Ishikawa (cell line): ENCODE measurements at regions not wholly inside any gene's neighbourhood (a gene's known extent, or its start where the extent isn't known, plus 50 kb on each side); places are given as distances from the start of the nearest gene placed in this dataset.

Source experiments
- CEBPB ChIP-seq: IDR thresholded peaks from 2 replicates; pipeline ENCODE4 v1.6.1; 2012
- CREB1 ChIP-seq: IDR thresholded peaks from 2 replicates; pipeline ENCODE4 v1.6.1; 2012; ENCODE audit warnings: low read depth
- EGR1 ChIP-seq: IDR thresholded peaks from 2 replicates; pipeline ENCODE4 v1.6.1; 2012
- EP300 ChIP-seq: IDR thresholded peaks from 2 replicates; pipeline ENCODE4 v1.6.1; 2012; ENCODE audit warnings: borderline replicate concordance
- FOXM1 ChIP-seq: IDR thresholded peaks from 2 replicates; pipeline ENCODE4 v1.6.1; 2012; ENCODE audit warnings: low read depth, borderline replicate concordance
- NFIC ChIP-seq: IDR thresholded peaks from 2 replicates; pipeline ENCODE4 v1.6.1; 2012
- RAD21 ChIP-seq: IDR thresholded peaks from 2 replicates; pipeline ENCODE4 v1.6.1; 2012; ENCODE audit warnings: low read depth
- REST ChIP-seq: IDR thresholded peaks from 2 replicates; pipeline ENCODE4 v1.6.1; 2012; ENCODE audit warnings: low read depth, mild to moderate bottlenecking
- TAF1 ChIP-seq: IDR thresholded peaks from 2 replicates; pipeline ENCODE4 v1.6.1; 2012; ENCODE audit warnings: low read depth, mild to moderate bottlenecking
- TCF12 ChIP-seq: IDR thresholded peaks from 2 replicates; pipeline ENCODE4 v1.6.1; 2012; ENCODE audit warnings: low read depth
- TEAD4 ChIP-seq: IDR thresholded peaks from 2 replicates; pipeline ENCODE4 v1.6.1; 2012
- YY1 ChIP-seq: IDR thresholded peaks from 2 replicates; pipeline ENCODE4 v1.6.1; 2012; ENCODE audit warnings: low read depth
- ZBTB7A ChIP-seq: IDR thresholded peaks from 2 replicates; pipeline ENCODE4 v1.6.1; 2012; ENCODE audit warnings: low read depth
- TF ChIP-seq, protein P1 (sequence below): IDR thresholded peaks from 2 replicates; pipeline ENCODE4 v1.6.1; 2012
- TF ChIP-seq, protein P2 (sequence below): IDR thresholded peaks from 2 replicates; pipeline ENCODE4 v1.6.1; 2012

DNA sequence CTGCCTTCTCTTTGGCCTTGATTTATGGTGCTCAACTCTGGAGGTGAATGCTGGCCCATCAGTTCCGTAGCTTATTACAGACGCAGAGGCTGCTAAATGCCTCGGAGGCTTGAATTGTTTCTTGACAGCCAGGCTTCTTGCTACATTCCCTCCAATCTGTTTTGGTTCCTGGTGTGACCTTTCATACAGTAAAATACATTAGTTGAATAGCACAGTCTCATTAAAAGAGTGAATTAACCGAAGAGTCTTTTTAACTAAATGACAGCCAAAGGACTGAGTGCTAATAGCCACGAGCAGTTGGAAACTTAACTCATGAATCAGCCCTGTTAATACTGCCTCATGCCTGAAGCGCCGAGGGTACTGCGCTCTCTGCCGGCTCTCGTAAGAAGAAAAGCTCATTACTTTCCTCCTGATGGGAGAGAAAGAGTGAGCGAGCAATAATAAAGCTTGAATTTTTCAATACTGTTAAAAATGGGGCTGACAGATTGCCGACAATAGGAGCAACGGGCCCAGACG lies 236.4 kb upstream of the GPR26 start:
- TF ChIP-seq, protein P1, sequence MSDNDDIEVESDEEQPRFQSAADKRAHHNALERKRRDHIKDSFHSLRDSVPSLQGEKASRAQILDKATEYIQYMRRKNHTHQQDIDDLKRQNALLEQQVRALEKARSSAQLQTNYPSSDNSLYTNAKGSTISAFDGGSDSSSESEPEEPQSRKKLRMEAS, result no peak
- no peak for TF ChIP-seq RAD21
- TF ChIP-seq, protein P2, sequence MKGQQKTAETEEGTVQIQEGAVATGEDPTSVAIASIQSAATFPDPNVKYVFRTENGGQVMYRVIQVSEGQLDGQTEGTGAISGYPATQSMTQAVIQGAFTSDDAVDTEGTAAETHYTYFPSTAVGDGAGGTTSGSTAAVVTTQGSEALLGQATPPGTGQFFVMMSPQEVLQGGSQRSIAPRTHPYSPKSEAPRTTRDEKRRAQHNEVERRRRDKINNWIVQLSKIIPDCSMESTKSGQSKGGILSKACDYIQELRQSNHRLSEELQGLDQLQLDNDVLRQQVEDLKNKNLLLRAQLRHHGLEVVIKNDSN, result no peak

DNA sequence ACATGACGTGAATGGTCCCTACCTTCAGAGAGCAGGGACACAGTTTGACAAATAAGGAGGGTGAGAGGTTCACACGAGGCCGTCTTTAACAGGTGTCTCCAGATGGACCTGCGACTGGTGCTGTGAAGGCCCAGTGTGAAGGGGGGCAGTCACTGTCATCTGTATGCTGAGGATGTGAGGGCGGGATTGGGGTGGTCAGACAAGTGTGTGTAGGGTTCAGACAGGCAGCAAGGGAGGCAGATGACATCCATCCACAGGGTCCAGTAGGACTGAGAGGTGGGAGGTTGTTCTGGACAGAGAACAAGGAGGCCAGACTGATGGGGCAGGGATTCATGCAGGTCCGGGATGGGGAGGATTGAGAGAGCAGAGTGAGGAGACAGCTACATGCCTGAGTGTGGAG lies 232.6 kb upstream of the GPR26 start:
- TF ChIP-seq EGR1 (no peak), FOXM1 (no peak), CEBPB (no peak), EP300 (no peak), RAD21 (no peak), ZBTB7A (no peak), NFIC (no peak), REST (no peak), TAF1 (no peak), TEAD4 (no peak), YY1 (no peak), TCF12 (no peak)
- TF ChIP-seq, protein P2, result no peak
- TF ChIP-seq, protein P1, result no peak

DNA sequence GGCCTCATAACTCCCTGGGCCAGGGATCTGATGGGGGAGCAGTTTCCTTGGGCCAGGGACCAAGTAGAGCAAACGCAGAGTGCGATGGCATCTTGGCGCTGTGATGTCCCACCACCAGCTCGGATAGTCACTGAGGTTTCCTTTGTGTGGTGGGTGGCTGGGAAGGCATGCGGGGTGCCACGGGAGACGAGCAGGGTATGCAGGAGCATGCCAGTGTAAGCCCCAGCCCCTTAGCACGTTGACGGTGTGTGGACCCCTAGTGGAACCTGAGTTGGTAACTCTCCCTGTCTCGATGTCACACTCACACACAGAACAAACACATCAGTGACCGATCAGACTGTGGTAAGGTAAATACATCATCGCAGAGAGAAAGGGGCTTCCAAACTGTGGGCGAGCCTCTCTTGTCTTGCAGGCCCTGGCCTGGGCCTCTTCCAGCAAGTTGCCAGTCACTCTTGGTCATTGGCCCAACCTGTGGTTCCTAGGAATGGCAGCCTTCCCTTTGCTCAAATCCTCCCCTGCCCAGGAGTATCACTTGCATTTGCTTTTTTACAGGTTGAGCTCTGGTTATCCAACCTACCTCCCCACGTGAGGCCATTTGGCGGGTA lies 231.6 kb upstream of the GPR26 start:
- TF ChIP-seq FOXM1, result no peak
- no peak for TF ChIP-seq EGR1
- TF ChIP-seq EP300, result no peak
- TF ChIP-seq, protein P1, result no peak
- TF ChIP-seq CREB1, result no peak
- TF ChIP-seq REST, result no peak
- TF ChIP-seq YY1, result no peak
- TF ChIP-seq NFIC, result no peak
- TF ChIP-seq ZBTB7A, result no peak
- no peak for TF ChIP-seq TEAD4
- no peak for TF ChIP-seq RAD21
- TF ChIP-seq TAF1, result no peak
- no peak for TF ChIP-seq TCF12

DNA sequence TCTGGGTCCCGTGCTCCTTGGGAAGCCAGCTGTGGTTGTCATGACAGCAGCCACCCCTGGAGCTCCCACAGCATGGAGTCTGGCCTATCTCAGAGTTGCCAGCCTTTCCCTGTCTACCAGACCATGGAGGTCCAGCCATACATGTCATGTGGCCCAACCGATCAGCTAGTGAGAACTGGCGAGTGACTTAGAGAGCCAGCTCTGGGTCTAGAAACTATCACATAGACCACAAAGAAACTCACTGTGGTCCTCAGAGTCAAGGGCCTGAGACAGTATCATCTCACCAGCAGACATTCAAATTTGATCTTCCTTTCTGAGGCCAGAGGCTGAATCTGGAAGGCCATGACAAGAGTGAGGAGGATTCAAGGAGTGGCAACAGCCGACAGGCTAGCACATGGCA lies 223.3 kb upstream of the GPR26 start:
- no peak for TF ChIP-seq REST
- no peak for TF ChIP-seq CREB1
- no peak for TF ChIP-seq FOXM1
- no peak for TF ChIP-seq ZBTB7A
- TF ChIP-seq RAD21, result no peak
- TF ChIP-seq, protein P1, result no peak
- TF ChIP-seq, protein P2, result no peak
- TF ChIP-seq TEAD4, result no peak
- TF ChIP-seq CEBPB, result no peak
- TF ChIP-seq NFIC, result no peak
- TF ChIP-seq TCF12, result no peak
- no peak for TF ChIP-seq EP300
- no peak for TF ChIP-seq TAF1
- no peak for TF ChIP-seq EGR1
- no peak for TF ChIP-seq YY1
